ENCODE measurements at regions not wholly inside any gene's neighbourhood (a gene's known extent, or its start where the extent isn't known, plus 50 kb on each side); places are given as distances from the start of the nearest gene placed in this dataset.

- TF ChIP-seq, protein P1, sequence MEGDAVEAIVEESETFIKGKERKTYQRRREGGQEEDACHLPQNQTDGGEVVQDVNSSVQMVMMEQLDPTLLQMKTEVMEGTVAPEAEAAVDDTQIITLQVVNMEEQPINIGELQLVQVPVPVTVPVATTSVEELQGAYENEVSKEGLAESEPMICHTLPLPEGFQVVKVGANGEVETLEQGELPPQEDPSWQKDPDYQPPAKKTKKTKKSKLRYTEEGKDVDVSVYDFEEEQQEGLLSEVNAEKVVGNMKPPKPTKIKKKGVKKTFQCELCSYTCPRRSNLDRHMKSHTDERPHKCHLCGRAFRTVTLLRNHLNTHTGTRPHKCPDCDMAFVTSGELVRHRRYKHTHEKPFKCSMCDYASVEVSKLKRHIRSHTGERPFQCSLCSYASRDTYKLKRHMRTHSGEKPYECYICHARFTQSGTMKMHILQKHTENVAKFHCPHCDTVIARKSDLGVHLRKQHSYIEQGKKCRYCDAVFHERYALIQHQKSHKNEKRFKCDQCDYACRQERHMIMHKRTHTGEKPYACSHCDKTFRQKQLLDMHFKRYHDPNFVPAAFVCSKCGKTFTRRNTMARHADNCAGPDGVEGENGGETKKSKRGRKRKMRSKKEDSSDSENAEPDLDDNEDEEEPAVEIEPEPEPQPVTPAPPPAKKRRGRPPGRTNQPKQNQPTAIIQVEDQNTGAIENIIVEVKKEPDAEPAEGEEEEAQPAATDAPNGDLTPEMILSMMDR (IDR thresholded peaks at IDR 0.05 in 2 of 3, conservative IDR thresholded peaks at IDR 0.05 in 1 of 3; ENCODE audit: borderline replicate concordance in 1 of 3, insufficient read depth in 1 of 3, low read depth in 2 of 3, low read length in 2 of 3): no peak
- no peak for TF ChIP-seq SIN3A (IDR thresholded peaks at IDR 0.05; ENCODE audit: low read depth)
- TF ChIP-seq EZH2 (IDR thresholded peaks at IDR 0.05): no peak
- no peak for TF ChIP-seq RAD21 (IDR thresholded peaks at IDR 0.05; ENCODE audit: low read depth)
- no peak for TF ChIP-seq CEBPB (IDR thresholded peaks at IDR 0.05; ENCODE audit: low read depth)
Observed at GRCh38 chr6:113220832-113221231, 636.3 kb upstream of the MARCKS start.
